GM06990 (cell line): ENCODE measurements at regions not wholly inside any gene's neighbourhood (a gene's known extent, or its start where the extent isn't known, plus 50 kb on each side); places are given as distances from the start of the nearest gene placed in this dataset.

Experiments used
- DNase-seq: peaks from one replicate; pipeline ENCODE4 v3.0.0-alpha.2; 2011; ENCODE audit not compliant: insufficient read length; ENCODE audit errors: extremely low read depth
- H3K27me3 ChIP-seq: replicated peaks from 2 replicates; pipeline ENCODE4 v1.6.0; 2011; ENCODE audit warnings: low read length; ENCODE audit not compliant: control insufficient read depth, insufficient read depth
- H3K36me3 ChIP-seq: 2 replicates; pipeline ENCODE4 v1.5.1; 2011; ENCODE audit warnings: low read length; ENCODE audit not compliant: control insufficient read depth, insufficient read depth
- H3K4me3 ChIP-seq: replicated peaks from 2 replicates; pipeline ENCODE4 v1.5.1; 2011; ENCODE audit warnings: low read depth, mild to moderate bottlenecking, control low read depth, low read length
- TF ChIP-seq, protein P1 (sequence below): IDR thresholded peaks from 2 replicates; pipeline ENCODE4 v1.5.1; 2011; ENCODE audit warnings: low read length, control low read depth, mild to moderate bottlenecking, inconsistent platforms; ENCODE audit not compliant: insufficient read depth, poor library complexity, severe bottlenecking

DNA sequence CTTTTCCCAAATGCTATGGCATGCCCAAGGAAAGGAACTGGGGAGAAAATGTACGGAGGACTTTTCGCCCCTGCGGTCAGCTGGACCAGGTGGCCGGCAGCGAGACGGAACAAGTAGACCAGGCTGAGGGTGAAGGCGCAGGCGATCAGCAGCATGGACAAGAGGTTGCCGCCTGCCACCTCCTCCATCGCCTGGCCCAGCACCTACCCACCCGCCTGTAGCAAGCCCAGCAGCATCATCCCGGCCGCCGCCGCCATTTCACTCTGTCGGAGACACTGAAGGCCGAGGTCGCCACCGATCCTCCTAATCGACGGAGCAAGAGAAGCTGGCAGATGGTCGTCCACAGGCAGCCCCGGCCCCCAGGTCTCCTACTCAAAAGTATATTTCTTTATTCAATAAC lies 1046.3 kb upstream of the GBE1 start:
- TF ChIP-seq, protein P1, sequence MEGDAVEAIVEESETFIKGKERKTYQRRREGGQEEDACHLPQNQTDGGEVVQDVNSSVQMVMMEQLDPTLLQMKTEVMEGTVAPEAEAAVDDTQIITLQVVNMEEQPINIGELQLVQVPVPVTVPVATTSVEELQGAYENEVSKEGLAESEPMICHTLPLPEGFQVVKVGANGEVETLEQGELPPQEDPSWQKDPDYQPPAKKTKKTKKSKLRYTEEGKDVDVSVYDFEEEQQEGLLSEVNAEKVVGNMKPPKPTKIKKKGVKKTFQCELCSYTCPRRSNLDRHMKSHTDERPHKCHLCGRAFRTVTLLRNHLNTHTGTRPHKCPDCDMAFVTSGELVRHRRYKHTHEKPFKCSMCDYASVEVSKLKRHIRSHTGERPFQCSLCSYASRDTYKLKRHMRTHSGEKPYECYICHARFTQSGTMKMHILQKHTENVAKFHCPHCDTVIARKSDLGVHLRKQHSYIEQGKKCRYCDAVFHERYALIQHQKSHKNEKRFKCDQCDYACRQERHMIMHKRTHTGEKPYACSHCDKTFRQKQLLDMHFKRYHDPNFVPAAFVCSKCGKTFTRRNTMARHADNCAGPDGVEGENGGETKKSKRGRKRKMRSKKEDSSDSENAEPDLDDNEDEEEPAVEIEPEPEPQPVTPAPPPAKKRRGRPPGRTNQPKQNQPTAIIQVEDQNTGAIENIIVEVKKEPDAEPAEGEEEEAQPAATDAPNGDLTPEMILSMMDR, result no peak
- DNase-seq, result no peak
- Histone ChIP-seq H3K36me3 (no peaks in the 10 kb centered on the region), H3K27me3 (no peaks in the 10 kb centered on the region), H3K4me3 (no peak overlapping the region)

DNA sequence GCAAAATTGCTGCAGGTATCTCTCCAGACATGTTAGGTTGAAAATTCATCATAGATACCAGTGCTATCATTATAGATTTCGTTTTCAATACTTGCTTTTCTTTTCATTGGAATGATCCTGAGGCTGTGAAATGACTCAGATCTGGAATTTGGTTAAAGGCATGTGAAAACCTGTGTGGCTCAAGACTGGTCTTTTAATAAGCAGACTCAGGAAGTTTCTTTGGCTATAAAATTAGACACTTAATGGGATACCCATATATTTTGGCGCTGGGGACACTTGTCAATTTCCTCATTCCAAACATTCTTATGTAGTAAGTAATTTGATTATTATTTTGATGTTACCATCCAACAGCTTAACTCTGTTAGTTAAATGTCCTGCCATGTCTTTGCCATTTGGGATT lies 1041.1 kb upstream of the GBE1 start:
- DNase-seq, result no peak
- Histone ChIP-seq H3K36me3 (no peaks in the 10 kb centered on the region), H3K4me3 (no peak overlapping the region), H3K27me3 (no peaks in the 10 kb centered on the region)
- TF ChIP-seq, protein P1, result no peak

DNA sequence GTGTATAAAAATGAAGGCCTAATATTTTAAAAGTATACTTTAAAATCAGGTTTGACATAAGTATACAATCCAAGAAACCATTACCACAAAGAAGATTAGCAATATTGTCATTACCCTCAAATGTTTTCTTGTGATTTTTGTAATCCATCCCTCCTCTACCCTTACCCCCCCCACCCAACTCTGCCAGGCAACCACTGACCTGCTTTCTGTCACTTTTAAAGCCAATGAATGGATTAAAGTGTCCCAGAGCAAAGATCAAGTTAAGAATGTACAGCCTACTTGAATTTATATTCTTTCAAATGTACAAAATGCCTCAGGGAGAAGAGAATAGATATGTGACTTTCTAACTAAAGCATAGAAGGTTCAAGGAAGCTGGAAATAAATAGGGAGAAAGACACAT lies 1038.8 kb upstream of the GBE1 start:
- Histone ChIP-seq H3K36me3 (no peaks in the 10 kb centered on the region), H3K27me3 (no peaks in the 10 kb centered on the region), H3K4me3 (no peak overlapping the region)
- TF ChIP-seq, protein P1, result no peak
- no peak for DNase-seq

DNA sequence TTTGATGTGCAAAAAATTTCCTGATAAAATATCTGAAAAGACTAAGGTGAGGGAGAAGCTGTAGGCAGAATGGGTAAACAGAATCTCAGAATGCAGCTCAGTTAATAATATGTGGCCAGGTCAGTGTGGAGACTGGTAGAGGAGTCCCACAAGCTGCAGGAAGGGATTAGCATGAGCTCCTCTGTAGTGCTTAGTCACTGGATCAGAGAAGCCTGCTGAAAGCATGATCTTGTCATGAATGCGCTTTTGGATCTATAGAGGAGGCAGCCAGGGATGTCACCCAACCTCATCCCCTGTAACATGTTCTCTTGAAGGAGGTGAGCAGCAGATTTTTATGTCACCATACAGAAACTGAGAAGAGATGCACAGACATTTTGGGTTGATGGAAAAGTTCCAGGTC lies 1035.3 kb upstream of the GBE1 start:
- no peaks in the 10 kb centered on the region for H3K27me3 ChIP-seq
- no peaks in the 10 kb centered on the region for H3K36me3 ChIP-seq
- TF ChIP-seq, protein P1, result no peak
- DNase-seq, result no peak
- H3K4me3 ChIP-seq, result no peak overlapping the region

DNA sequence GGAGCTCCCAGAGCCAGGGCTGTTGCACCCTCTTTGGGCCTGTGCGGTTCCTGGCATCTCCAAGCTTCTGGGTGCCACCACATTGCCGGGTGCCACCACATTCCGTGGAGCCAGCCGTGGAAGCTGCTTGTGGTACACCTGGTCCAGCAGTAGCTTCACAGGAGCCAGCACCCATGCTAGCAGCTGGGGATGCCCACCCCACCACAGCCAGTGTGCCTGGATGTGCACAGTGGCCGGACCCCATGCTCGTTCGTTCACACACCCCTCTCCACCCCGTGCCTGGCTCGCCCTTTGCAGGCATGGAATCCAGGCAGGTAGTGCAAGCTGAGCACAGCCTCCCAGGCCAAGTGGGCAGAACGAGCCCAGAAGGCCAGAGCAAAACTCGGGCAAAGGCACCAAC lies 1029.8 kb upstream of the GBE1 start:
- DNase-seq, result no peak
- Histone ChIP-seq H3K36me3 (no peaks in the 10 kb centered on the region), H3K4me3 (no peak overlapping the region), H3K27me3 (no peaks in the 10 kb centered on the region)
- TF ChIP-seq, protein P1, result no peak
